HG03175 (cell line): ENCODE measurements at regions not wholly inside any gene's neighbourhood (a gene's known extent, or its start where the extent isn't known, plus 50 kb on each side); places are given as distances from the start of the nearest gene placed in this dataset.
"Not testable (repeated sequence)": the region's sequence is repeated elsewhere in the genome, so short reads cannot be mapped to it uniquely, and the experiment has no call there.

Experiments
- ATAC-seq: cut with Tn5 transposase; IDR thresholded peaks from one replicate; pipeline ENCODE4 v1.9.1; 2021; ENCODE audit warnings: mild to moderate bottlenecking, moderate library complexity; ENCODE audit not compliant: unreplicated experiment

GRCh38 chr5:105689596-105689995, 1981.1 kb downstream of the EFNA5 start:
- ATAC-seq = no peak

DNA sequence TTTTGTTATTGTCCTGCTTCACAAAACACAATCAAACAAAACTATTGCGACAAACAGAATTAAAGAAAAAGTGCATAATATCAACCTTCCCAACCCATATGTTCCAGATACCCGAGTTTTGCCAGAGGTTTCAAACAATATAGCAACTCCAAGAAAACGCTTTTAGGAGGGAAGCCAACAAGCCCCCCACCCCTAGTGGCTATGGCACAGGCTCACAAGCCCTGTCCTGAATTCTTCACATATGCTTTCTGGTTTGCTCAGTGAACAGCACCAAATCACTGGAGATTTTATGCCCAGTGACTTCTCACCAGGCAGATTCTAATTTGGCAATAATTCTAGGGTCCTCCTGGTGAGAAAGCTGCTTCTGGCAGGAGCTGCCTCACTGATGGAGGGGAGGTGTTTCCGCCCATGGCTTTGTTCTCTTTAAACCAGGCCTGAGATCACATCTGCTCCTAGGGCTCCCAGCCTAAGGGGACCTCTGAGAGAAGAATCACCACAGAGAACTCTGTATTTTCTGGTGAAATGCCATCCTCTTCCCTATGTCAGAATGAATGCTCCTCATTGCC, 1982.4 kb downstream of the EFNA5 start:
- no peak for ATAC-seq

GRCh38 chr5:105687493-105687892, 1983.2 kb downstream of the EFNA5 start:
- no peak for ATAC-seq

DNA sequence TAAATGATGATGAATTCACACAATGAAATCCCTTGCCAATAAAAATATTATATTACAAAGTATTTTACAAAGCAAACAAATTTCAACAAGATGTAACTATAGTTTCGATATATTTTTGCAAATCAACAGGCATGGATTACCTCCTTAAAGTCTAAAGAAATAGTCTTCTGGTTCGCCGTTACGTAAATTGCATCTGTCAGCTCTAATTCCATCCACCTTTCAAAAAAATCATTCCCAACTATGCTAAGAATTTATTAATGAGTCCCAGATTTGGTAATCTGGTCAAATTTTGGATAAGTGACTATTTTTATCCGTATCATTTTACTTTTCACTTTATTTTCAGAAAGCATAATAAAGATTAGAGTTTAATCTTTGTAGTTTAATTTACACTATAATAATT, 1984.9 kb downstream of the EFNA5 start:
- no peak for ATAC-seq

- no peak for ATAC-seq
Observed at GRCh38 chr5:105684799-105685198, 1985.9 kb downstream of the EFNA5 start.

- ATAC-seq = no peak
Observed at GRCh38 chr5:105680858-105681475, 1989.8 kb downstream of the EFNA5 start.

DNA sequence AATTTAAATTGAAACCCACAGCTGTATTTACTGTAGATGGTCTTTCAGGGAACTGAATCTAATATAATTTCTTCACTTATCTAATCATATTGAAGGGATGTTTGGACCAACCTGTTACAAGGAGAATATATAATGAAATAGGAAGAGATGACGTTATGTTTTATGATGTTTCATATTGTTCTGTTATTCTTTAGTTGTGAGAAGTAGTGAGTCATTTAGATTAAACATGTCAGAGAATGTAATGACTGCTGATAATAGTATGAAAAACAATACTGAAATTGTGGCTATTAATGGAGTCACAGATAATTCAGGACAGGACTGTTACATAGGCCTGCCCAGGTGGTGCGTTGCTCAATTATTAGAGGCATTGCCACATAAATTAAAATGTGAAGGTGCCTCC, 1993.4 kb downstream of the EFNA5 start:
- ATAC-seq = no peak

DNA sequence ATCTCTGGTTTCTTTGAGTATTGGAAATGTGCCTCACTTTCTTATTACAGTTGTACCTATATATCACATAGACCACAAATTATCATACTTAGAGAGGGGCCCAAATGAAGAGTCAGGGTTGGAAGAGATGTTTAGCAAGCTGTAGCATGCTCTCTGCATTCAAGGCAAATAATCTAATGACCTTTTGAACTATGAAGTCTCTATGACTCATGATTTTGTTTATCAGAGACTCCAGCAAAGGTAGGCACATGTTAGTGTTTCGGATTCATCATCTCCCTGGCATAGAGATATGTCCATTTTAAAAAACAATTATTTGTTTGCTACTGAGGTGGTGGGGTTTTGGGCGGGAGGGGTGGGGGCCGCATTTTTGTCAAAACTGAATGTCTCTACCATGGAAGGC, 2000.1 kb downstream of the EFNA5 start:
- no peak for ATAC-seq

- no peak for ATAC-seq
Observed at GRCh38 chr5:105663671-105664070, 2007.1 kb downstream of the EFNA5 start.

DNA sequence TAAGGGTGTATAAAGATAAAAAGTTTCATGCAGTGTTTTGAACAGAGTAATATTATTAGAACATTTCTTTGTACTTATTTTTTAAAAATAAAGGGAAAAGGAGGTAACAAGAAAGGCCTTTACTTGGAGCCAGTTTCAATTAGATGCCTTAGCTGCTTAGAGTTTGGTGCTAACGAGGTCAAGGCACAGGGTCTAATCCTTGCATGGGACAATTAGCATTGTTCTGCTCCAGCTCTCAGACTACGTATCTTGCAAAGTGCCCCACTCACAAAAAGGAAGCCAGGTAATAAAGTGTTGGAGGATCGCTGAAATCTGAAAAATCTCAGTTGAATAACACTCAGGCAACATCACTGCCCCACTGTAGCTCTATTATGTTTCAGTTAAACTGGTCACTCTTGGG, 2011.3 kb downstream of the EFNA5 start:
- no peak for ATAC-seq

GRCh38 chr5:105640328-105640727, 2030.4 kb downstream of the EFNA5 start:
- ATAC-seq = no peak

DNA sequence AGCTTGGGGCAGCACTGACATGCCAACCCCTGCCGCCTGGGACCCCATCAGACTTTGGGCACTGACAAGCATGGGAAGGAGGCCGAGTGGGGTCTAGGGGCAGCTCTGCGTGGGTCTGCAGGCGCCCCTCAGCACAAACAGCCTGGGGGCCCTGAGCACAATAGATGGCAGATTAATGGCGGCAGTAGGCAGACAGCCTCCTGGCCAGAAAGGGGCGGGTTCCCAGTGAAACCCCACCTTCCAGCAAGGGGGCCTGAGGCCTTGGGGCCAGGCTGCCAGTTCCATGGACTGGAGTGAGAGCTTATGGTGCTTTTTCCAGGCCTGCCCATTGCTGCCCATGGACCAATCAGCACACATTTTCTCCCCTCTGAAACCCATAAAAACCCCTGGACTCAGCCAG, 2031.2 kb downstream of the EFNA5 start:
- ATAC-seq = no peak

- ATAC-seq = no peak
Observed at GRCh38 chr5:105639068-105639467, 2031.7 kb downstream of the EFNA5 start.

GRCh38 chr5:105638437-105638836, 2032.3 kb downstream of the EFNA5 start:
- ATAC-seq = no peak

GRCh38 chr5:105632043-105632442, 2038.7 kb downstream of the EFNA5 start:
- ATAC-seq = no peak

GRCh38 chr5:105630803-105631202, 2039.9 kb downstream of the EFNA5 start:
- no peak for ATAC-seq

DNA sequence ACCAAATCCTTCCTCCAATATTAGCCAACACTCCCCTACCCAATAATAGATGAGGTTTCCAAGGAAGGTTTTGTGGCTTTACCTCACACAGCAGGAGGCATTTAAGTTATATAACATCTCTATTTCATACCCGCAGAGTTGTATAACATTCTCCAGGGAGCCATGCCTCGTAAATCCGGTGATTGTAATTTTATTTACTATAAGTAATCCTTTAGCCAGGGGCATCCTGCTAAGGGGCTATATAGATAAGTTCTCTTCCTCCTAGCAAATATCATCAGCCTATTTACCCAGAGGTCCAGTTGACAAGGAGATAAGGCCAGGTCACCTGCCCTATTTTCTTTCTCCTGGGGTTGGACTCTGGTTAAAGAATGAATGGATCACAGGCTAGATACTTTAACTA, 2051.0 kb downstream of the EFNA5 start:
- no peak for ATAC-seq

GRCh38 chr5:105617436-105618215, 2053.1 kb downstream of the EFNA5 start:
- ATAC-seq = no peak

GRCh38 chr5:105616599-105616998, 2054.0 kb upstream of the NUDT12 start:
- no peak for ATAC-seq

DNA sequence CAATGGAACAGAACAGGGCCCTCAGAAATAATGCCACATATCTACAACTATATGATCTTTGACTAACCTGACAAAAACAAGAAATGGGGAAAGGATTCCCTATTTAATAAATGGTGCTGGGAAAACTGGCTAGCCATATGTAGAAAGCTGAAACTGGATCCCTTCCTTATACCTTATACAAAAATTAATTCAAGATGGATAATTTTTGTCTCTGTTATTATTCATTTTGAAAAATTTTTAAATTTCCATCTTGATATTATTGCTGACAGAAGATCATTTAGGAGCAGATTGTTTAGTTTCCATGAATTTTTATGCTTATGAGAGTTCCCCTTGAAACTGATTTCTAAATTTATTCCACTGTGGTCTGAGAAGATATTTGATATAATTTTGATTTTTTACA, 2039.8 kb upstream of the NUDT12 start:
- not testable (repeated sequence) for ATAC-seq

GRCh38 chr5:105593011-105593760, 2030.6 kb upstream of the NUDT12 start:
- ATAC-seq = no peak
